H9 (cell line): ENCODE measurements at regions not wholly inside any gene's neighbourhood (a gene's known extent, or its start where the extent isn't known, plus 50 kb on each side); places are given as distances from the start of the nearest gene placed in this dataset.

Experiments used
- DNase-seq: peaks from one replicate; pipeline ENCODE4 v3.0.0-alpha.2; 2017
- H2AFZ ChIP-seq: one replicate; pipeline ENCODE4 v1.6.1; 2013; ENCODE audit warnings: mild to moderate bottlenecking, low read length, control low read depth, moderate library complexity
- H2AK5ac ChIP-seq: 2 replicates; pipeline ENCODE4 v1.6.1; 2013; ENCODE audit warnings: low read length, control low read depth, mixed read lengths; ENCODE audit not compliant: insufficient read length
- H2BK120ac ChIP-seq: one replicate; pipeline ENCODE4 v1.6.1; 2013; ENCODE audit warnings: low read depth, mild to moderate bottlenecking, low read length, control low read depth, inconsistent platforms; ENCODE audit not compliant: poor library complexity, severe bottlenecking
- H2BK12ac ChIP-seq: 2 replicates; pipeline ENCODE4 v1.6.1; 2013; ENCODE audit warnings: low read length, control low read depth, mixed read lengths, low read depth; ENCODE audit not compliant: insufficient read length
- H2BK15ac ChIP-seq: 2 replicates; pipeline ENCODE4 v1.6.1; 2013; ENCODE audit warnings: low read depth, low read length, control low read depth
- H2BK20ac ChIP-seq: one replicate; pipeline ENCODE4 v1.6.1; 2013; ENCODE audit warnings: low read depth, mild to moderate bottlenecking, low read length, control low read depth, inconsistent platforms; ENCODE audit not compliant: poor library complexity, severe bottlenecking
- H2BK5ac ChIP-seq: 2 replicates; pipeline ENCODE4 v1.6.1; 2013; ENCODE audit warnings: low read length, control low read depth, mixed read lengths; ENCODE audit not compliant: insufficient read length
- H3K14ac ChIP-seq: 2 replicates; pipeline ENCODE4 v1.6.1; 2013; ENCODE audit warnings: low read length, control low read depth; ENCODE audit not compliant: insufficient read depth
- H3K18ac ChIP-seq: 2 replicates; pipeline ENCODE4 v1.6.1; 2013; ENCODE audit warnings: low read depth, mild to moderate bottlenecking, mixed read lengths, low read length, control low read depth; ENCODE audit not compliant: insufficient read length
- H3K23ac ChIP-seq: 2 replicates; pipeline ENCODE4 v1.6.1; 2013; ENCODE audit warnings: low read length, control low read depth, mixed read lengths, low read depth; ENCODE audit not compliant: insufficient read length
- H3K23me2 ChIP-seq: 2 replicates; pipeline ENCODE4 v1.6.1; 2013; ENCODE audit warnings: low read depth, mild to moderate bottlenecking, mixed read lengths, low read length, control low read depth; ENCODE audit not compliant: insufficient read length, poor library complexity, severe bottlenecking
- H3K27ac ChIP-seq: 2 replicates; pipeline ENCODE4 v1.5.1; 2013; ENCODE audit warnings: low read length, control low read depth, mixed read lengths, low read depth; ENCODE audit not compliant: insufficient read length
- H3K27me3 ChIP-seq: 2 replicates; pipeline ENCODE4 v1.6.1; 2013; ENCODE audit warnings: low read length, control low read depth, inconsistent platforms; ENCODE audit not compliant: insufficient read depth
- H3K4ac ChIP-seq: 2 replicates; pipeline ENCODE4 v1.6.1; 2013; ENCODE audit warnings: low read depth, mild to moderate bottlenecking, control low read depth, inconsistent platforms, low read length, moderate library complexity
- H3K4me1 ChIP-seq: 2 replicates; pipeline ENCODE4 v1.6.1; 2013; ENCODE audit warnings: low read length, control low read depth, inconsistent platforms; ENCODE audit not compliant: insufficient read depth
- H3K4me2 ChIP-seq: 2 replicates; pipeline ENCODE4 v1.6.1; 2013; ENCODE audit warnings: low read length, control low read depth, mixed read lengths; ENCODE audit not compliant: insufficient read length, insufficient read depth
- H3K56ac ChIP-seq: 2 replicates; pipeline ENCODE4 v1.6.1; 2013; ENCODE audit warnings: low read depth, mild to moderate bottlenecking, mixed read lengths, low read length, control low read depth; ENCODE audit not compliant: insufficient read length
- H3K79me1 ChIP-seq: 2 replicates; pipeline ENCODE4 v1.6.1; 2013; ENCODE audit warnings: low read depth, mild to moderate bottlenecking, moderate library complexity, low read length, control low read depth, inconsistent platforms; ENCODE audit not compliant: insufficient read depth, poor library complexity, severe bottlenecking
- H3K79me2 ChIP-seq: 2 replicates; pipeline ENCODE4 v1.6.1; 2013; ENCODE audit warnings: low read length, control low read depth, inconsistent platforms; ENCODE audit not compliant: insufficient read depth
- H3K9ac ChIP-seq: 2 replicates; pipeline ENCODE4 v1.6.1; 2013; ENCODE audit warnings: low read length, control low read depth, mixed read lengths; ENCODE audit not compliant: insufficient read length; ENCODE audit errors: extremely low read depth
- H3K9me3 ChIP-seq: one replicate; pipeline ENCODE4 v1.6.1; 2013; ENCODE audit warnings: low read depth, low read length, inconsistent platforms; ENCODE audit not compliant: control insufficient read depth
- H3T11ph ChIP-seq: one replicate; pipeline ENCODE4 v1.6.1; 2013; ENCODE audit warnings: mild to moderate bottlenecking, low read length, control low read depth, inconsistent platforms
- H4K20me1 ChIP-seq: one replicate; pipeline ENCODE4 v1.6.1; 2013; ENCODE audit not compliant: control insufficient read depth, insufficient read length, insufficient read depth
- H4K5ac ChIP-seq: 2 replicates; pipeline ENCODE4 v1.6.1; 2013; ENCODE audit warnings: low read depth, mild to moderate bottlenecking, mixed read lengths, low read length, control low read depth; ENCODE audit not compliant: insufficient read length
- H4K8ac ChIP-seq: replicated peaks from 2 replicates; pipeline ENCODE4 v1.6.1; 2013; ENCODE audit warnings: low read length, control low read depth, mixed read lengths, low read depth; ENCODE audit not compliant: insufficient read length
- H4K91ac ChIP-seq: 2 replicates; pipeline ENCODE4 v1.6.1; 2013; ENCODE audit warnings: low read depth, mild to moderate bottlenecking, moderate library complexity, mixed read lengths, low read length, control low read depth; ENCODE audit not compliant: insufficient read length
- H3K27ac Mint-ChIP-seq, 3 experiments: 2 replicates in 2 of 3; 3 replicates in 1 of 3; pipeline ENCODE4 v1.8.0; 2020 to 2021; ENCODE audit warnings: mixed read lengths in 3 of 3, mild to moderate bottlenecking in 1 of 3, moderate library complexity in 1 of 3
- H3K27me3 Mint-ChIP-seq: 2 replicates; pipeline ENCODE4 v1.8.0; 2021; ENCODE audit warnings: low read depth, mild to moderate bottlenecking, moderate library complexity, mixed read lengths
- H3K36me3 Mint-ChIP-seq, 3 experiments: 2 replicates in 2 of 3; 3 replicates in 1 of 3; pipeline ENCODE4 v1.8.0; 2020 to 2021; ENCODE audit warnings: low read depth in 3 of 3, mixed read lengths in 3 of 3; ENCODE audit not compliant: insufficient read depth in 1 of 3
- H3K4me1 Mint-ChIP-seq, 2 experiments: 2 replicates each; pipeline ENCODE4 v1.8.0; 2020; ENCODE audit warnings: mixed read lengths in 2 of 2
- H3K4me3 Mint-ChIP-seq, 2 experiments: 2 replicates in 1 of 2; 3 replicates in 1 of 2; pipeline ENCODE4 v1.8.0; 2020 to 2021; ENCODE audit warnings: mild to moderate bottlenecking in 2 of 2, mixed read lengths in 2 of 2, moderate library complexity in 1 of 2
- H3K9me3 Mint-ChIP-seq, 2 experiments: 2 replicates in 1 of 2; 3 replicates in 1 of 2; pipeline ENCODE4 v1.8.0; 2020; ENCODE audit warnings: mild to moderate bottlenecking in 2 of 2, mixed read lengths in 2 of 2, moderate library complexity in 1 of 2
- WGBS: extraction: QIAGEN DNeasy Blood & Tissue Kit; methylation state at CpG from one replicate; pipeline ENCODE4 v1.1.7; 2013; ENCODE audit warnings: missing lambda C conversion rate, low lambda C conversion rate, mixed read lengths; ENCODE audit not compliant: insufficient read length; ENCODE audit errors: extremely low coverage; 5-methylcytosine and 5-hydroxymethylcytosine counted together
- TF ChIP-seq, protein P1 (sequence below): fragments of 200-600 bp; sonication (generic); conservative IDR thresholded peaks from 3 replicates; pipeline ENCODE4 v1.8.0; 2021; ENCODE audit warnings: antibody characterized with exemption, mild to moderate bottlenecking

DNA sequence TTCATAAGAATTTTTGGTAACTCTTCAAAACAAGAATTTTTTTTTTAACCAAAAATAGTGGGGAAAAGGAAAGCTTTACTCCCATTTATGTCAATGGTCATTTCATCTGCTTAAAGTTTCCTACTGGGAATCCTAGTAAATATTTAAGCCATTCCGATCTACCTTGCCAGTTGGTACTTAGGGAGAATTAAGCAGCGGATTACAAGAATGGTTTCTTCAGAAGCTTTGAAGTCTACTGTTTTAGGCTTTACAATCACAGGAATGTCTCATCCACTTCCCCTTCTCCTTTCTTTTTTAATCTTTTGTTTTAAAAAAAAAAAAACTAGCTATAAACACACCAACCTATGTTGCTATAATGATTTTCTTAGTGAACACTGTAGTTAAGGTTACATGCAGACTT lies 341.4 kb upstream of the ATP11B start:
- H3K27ac Mint-ChIP-seq = no peak overlapping the region; a peak in 1 of 7 replicates
- Histone ChIP-seq H3K9me3 (no peaks in the 10 kb centered on the region), H3K79me2 (no peaks in the 10 kb centered on the region), H3K9ac (no peak overlapping the region), H3K18ac (no peak overlapping the region), H3K79me1 (no peaks in the 10 kb centered on the region), H3K4me2 (no peak overlapping the region), H2AFZ (no peak overlapping the region), H3K56ac (no peak overlapping the region), H3K4ac (no peak overlapping the region), H3K4me1 (no peaks in the 10 kb centered on the region), H3K23me2 (no peaks in the 10 kb centered on the region), H3K27ac (no peak overlapping the region), H4K8ac (no peak overlapping the region), H2BK5ac (no peak overlapping the region), H2BK120ac (no peak overlapping the region), H3K14ac (no peak overlapping the region), H2BK20ac (no peak overlapping the region), H3K27me3 (no peaks in the 10 kb centered on the region), H3K23ac (no peak overlapping the region), H2AK5ac (no peak overlapping the region), H2BK15ac (no peak overlapping the region), H4K5ac (no peak overlapping the region), H4K20me1 (no peaks in the 10 kb centered on the region), H4K91ac (no peak overlapping the region), H2BK12ac (no peak overlapping the region), H3T11ph (no peak overlapping the region)
- peak overlapping the region in 1 of 2 experiments; percentile 17; a peak in 1 of 5 replicates for H3K4me3 Mint-ChIP-seq
- peaks cover 0 to 6% of the 10 kb centered on the region in 2 experiments; a peak in 4 of 5 replicates for H3K9me3 Mint-ChIP-seq
- peaks cover 0 to 7% (median 2%) of the 10 kb centered on the region in 3 experiments; a peak in 3 of 7 replicates for H3K36me3 Mint-ChIP-seq
- no peaks in the 10 kb centered on the region for H3K27me3 Mint-ChIP-seq
- H3K4me1 Mint-ChIP-seq = peaks cover 15 to 22% of the 10 kb centered on the region in 2 experiments
- TF ChIP-seq, protein P1, sequence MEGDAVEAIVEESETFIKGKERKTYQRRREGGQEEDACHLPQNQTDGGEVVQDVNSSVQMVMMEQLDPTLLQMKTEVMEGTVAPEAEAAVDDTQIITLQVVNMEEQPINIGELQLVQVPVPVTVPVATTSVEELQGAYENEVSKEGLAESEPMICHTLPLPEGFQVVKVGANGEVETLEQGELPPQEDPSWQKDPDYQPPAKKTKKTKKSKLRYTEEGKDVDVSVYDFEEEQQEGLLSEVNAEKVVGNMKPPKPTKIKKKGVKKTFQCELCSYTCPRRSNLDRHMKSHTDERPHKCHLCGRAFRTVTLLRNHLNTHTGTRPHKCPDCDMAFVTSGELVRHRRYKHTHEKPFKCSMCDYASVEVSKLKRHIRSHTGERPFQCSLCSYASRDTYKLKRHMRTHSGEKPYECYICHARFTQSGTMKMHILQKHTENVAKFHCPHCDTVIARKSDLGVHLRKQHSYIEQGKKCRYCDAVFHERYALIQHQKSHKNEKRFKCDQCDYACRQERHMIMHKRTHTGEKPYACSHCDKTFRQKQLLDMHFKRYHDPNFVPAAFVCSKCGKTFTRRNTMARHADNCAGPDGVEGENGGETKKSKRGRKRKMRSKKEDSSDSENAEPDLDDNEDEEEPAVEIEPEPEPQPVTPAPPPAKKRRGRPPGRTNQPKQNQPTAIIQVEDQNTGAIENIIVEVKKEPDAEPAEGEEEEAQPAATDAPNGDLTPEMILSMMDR = no peak
- WGBS = no CpG with 5 or more reads among the region's 2 CpGs
- no peak for DNase-seq
